ENCODE measurements at regions not wholly inside any gene's neighbourhood (a gene's known extent, or its start where the extent isn't known, plus 50 kb on each side); places are given as distances from the start of the nearest gene placed in this dataset.

- TF ChIP-seq ATF2 (IDR thresholded peaks at IDR 0.05; ENCODE audit: low read length): no peak
- TF ChIP-seq HDAC2 (IDR thresholded peaks at IDR 0.05; ENCODE audit: borderline replicate concordance in 1 of 2, low read depth in 2 of 2, low read length in 2 of 2): no peak
- no peak for TF ChIP-seq CHD1 (IDR thresholded peaks at IDR 0.05; ENCODE audit: low read depth, low read length)
- TF ChIP-seq CTCF (IDR thresholded peaks at IDR 0.05; ENCODE audit: control extremely low read depth in 1 of 3, insufficient read depth in 1 of 3, low read depth in 1 of 3, low read length in 3 of 3): no peak
- no peak for TF ChIP-seq EZH2 (IDR thresholded peaks at IDR 0.05; ENCODE audit: low read depth, low read length, severe bottlenecking)
- TF ChIP-seq RNF2 (IDR thresholded peaks at IDR 0.05; ENCODE audit: borderline replicate concordance, low read depth, low read length, missing control alignments, poor library complexity, severe bottlenecking): no peak
- no peak for TF ChIP-seq FOSL1 (IDR thresholded peaks at IDR 0.05; ENCODE audit: insufficient read depth, low read depth, low read length)
Observed at GRCh38 chr7:70872188-70872587, 259.8 kb upstream of the GALNT17 start.

All from H1 (cell line).